ENCODE measurements at regions not wholly inside any gene's neighbourhood (a gene's known extent, or its start where the extent isn't known, plus 50 kb on each side); places are given as distances from the start of the nearest gene placed in this dataset.

DNA sequence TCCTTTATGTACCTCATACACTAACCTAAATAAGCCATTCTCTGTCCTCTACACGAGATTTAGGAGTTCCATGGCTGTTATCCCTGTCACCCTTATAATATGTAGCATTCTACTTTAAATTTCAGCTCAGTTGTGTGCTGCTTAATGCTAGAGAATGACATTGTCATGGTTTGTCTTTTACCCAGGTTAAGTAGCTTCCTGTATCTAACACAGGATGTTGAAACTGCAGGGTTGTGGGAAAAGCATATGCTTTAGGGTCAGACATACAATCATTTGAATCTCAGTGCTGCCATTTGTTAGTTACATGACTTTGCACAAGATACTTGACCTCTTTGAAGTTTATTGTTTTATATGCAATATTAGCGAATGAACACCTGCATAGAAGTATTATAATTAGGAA, 235.1 kb upstream of the CACNA2D1 start:
- ATAC-seq: peak; percentile 69
- ChIA-PET POLR2A (no interaction called here), RAD21 (ENCODE audit: unreplicated experiment) (interaction anchor here (1.4 kb wide), 1 partner anchor 8 kb away, joined by 4 read pairs; no protein-coding TSS in a partner anchor), CTCF (no interaction called here), SMC1A (ENCODE audit: uncharacterized antibody, unreplicated experiment) (interaction anchor here (0.5 to 1.6 kb wide), 3 partner anchors 9 to 1197 kb away, joined by 3 to 5 read pairs (median 3); no protein-coding TSS in a partner anchor)
- H3K9me3 ChIP-seq (replicated peaks; ENCODE audit: control insufficient read depth, insufficient read depth, low read length): no peaks in the 10 kb centered on the region
- no peaks in the 10 kb centered on the region for H4K20me1 ChIP-seq (ENCODE audit: control insufficient read depth, insufficient read depth)
- no peaks in the 10 kb centered on the region for H3K4me1 ChIP-seq (ENCODE audit: control insufficient read depth, insufficient read depth, low read length)
- TF ChIP-seq, protein P1, sequence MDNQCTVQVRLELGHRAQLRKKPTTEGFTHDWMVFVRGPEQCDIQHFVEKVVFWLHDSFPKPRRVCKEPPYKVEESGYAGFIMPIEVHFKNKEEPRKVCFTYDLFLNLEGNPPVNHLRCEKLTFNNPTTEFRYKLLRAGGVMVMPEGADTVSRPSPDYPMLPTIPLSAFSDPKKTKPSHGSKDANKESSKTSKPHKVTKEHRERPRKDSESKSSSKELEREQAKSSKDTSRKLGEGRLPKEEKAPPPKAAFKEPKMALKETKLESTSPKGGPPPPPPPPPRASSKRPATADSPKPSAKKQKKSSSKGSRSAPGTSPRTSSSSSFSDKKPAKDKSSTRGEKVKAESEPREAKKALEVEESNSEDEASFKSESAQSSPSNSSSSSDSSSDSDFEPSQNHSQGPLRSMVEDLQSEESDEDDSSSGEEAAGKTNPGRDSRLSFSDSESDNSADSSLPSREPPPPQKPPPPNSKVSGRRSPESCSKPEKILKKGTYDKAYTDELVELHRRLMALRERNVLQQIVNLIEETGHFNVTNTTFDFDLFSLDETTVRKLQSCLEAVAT (IDR thresholded peaks at IDR 0.05): no peak
- TF ChIP-seq, protein P2, sequence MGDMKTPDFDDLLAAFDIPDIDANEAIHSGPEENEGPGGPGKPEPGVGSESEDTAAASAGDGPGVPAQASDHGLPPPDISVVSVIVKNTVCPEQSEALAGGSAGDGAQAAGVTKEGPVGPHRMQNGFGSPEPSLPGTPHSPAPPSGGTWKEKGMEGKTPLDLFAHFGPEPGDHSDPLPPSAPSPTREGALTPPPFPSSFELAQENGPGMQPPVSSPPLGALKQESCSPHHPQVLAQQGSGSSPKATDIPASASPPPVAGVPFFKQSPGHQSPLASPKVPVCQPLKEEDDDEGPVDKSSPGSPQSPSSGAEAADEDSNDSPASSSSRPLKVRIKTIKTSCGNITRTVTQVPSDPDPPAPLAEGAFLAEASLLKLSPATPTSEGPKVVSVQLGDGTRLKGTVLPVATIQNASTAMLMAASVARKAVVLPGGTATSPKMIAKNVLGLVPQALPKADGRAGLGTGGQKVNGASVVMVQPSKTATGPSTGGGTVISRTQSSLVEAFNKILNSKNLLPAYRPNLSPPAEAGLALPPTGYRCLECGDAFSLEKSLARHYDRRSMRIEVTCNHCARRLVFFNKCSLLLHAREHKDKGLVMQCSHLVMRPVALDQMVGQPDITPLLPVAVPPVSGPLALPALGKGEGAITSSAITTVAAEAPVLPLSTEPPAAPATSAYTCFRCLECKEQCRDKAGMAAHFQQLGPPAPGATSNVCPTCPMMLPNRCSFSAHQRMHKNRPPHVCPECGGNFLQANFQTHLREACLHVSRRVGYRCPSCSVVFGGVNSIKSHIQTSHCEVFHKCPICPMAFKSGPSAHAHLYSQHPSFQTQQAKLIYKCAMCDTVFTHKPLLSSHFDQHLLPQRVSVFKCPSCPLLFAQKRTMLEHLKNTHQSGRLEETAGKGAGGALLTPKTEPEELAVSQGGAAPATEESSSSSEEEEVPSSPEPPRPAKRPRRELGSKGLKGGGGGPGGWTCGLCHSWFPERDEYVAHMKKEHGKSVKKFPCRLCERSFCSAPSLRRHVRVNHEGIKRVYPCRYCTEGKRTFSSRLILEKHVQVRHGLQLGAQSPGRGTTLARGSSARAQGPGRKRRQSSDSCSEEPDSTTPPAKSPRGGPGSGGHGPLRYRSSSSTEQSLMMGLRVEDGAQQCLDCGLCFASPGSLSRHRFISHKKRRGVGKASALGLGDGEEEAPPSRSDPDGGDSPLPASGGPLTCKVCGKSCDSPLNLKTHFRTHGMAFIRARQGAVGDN (IDR thresholded peaks at IDR 0.05): peak; percentile 26; the same call in 1 of the 2 replicates
- no peak for TF ChIP-seq MYB (IDR thresholded peaks at IDR 0.05; ENCODE audit: borderline replicate concordance, low read depth, low read length)
- no peak for DNase-seq (ENCODE audit: low read depth, low spot score)
- in situ Hi-C loops (cut with MboI) (no loop called here), intact Hi-C loops (cut with micrococcal nuclease; ENCODE audit: unreplicated experiment) (no loop called here)
- no TSS peak for BruUV-seq (replicated peaks)
- 29% methylated on average over 2 of the region's 2 CpGs for WGBS (ENCODE audit: insufficient coverage, insufficient replicate concordance, low lambda C conversion rate, missing lambda C conversion rate)
- no peaks in the 10 kb centered on the region for H3K27me3 ChIP-seq (replicated peaks in 1 of 2; ENCODE audit: control insufficient read depth in 2 of 2, insufficient read depth in 2 of 2, low read length in 1 of 2)
- no peaks in the 10 kb centered on the region for H3K36me3 ChIP-seq (ENCODE audit: control insufficient read depth in 2 of 2, insufficient read depth in 2 of 2, low read length in 1 of 2)
- H3K4me3 ChIP-seq: no peak overlapping the region
- no peak overlapping the region for H3K4me2 ChIP-seq (ENCODE audit: control insufficient read depth, insufficient read depth)
- no peaks in the 10 kb centered on the region for H3K79me2 ChIP-seq (ENCODE audit: control insufficient read depth, insufficient read depth, low read length)
- FAIRE-seq: peak; percentile 27
- H3K27ac ChIP-seq (ENCODE audit: control insufficient read depth, insufficient read depth): no peak overlapping the region
- H2AFZ ChIP-seq (ENCODE audit: control insufficient read depth, low read depth, low read length): no peak overlapping the region
- H3K9ac ChIP-seq (ENCODE audit: control insufficient read depth, insufficient read depth, low read length): no peak overlapping the region
